ENCODE measurements at regions not wholly inside any gene's neighbourhood (a gene's known extent, or its start where the extent isn't known, plus 50 kb on each side); places are given as distances from the start of the nearest gene placed in this dataset.

DNA sequence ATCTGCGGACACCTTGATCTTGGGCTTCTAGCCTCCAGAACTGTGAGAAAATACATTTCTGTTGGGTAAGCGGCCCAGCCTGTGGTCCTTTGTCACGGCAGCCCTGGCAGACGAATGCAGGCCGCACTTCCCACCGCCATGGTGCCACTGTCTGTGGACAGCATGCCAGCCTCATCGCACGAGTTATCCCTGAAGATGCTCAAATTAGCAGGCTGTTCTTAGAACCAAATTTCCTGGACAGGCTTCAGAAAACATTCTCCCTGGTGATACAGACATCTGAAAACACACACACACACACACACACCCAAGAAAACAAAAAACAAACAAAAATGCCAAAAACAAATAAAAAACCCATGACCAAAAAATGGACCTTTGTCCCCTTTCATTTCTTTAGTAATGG lies 343.5 kb upstream of the GATB start:
- peaks cover 0 to 12% (median 2%) of the 10 kb centered on the region in 4 donors for H3K4me1 ChIP-seq
- H3K9me3 ChIP-seq, result no peaks in the 10 kb centered on the region
- H3K36me3 ChIP-seq, result no peaks in the 10 kb centered on the region
- TF ChIP-seq, protein P1, sequence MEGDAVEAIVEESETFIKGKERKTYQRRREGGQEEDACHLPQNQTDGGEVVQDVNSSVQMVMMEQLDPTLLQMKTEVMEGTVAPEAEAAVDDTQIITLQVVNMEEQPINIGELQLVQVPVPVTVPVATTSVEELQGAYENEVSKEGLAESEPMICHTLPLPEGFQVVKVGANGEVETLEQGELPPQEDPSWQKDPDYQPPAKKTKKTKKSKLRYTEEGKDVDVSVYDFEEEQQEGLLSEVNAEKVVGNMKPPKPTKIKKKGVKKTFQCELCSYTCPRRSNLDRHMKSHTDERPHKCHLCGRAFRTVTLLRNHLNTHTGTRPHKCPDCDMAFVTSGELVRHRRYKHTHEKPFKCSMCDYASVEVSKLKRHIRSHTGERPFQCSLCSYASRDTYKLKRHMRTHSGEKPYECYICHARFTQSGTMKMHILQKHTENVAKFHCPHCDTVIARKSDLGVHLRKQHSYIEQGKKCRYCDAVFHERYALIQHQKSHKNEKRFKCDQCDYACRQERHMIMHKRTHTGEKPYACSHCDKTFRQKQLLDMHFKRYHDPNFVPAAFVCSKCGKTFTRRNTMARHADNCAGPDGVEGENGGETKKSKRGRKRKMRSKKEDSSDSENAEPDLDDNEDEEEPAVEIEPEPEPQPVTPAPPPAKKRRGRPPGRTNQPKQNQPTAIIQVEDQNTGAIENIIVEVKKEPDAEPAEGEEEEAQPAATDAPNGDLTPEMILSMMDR (IDR thresholded peaks at IDR 0.05), result no peak
- no peak overlapping the region for H3K4me3 ChIP-seq
- DNase-seq, result no peak
- H3K27ac ChIP-seq, result no peak overlapping the region
- intact Hi-C loops (cut with DNase I; ENCODE audit: low total_unique reads), result no loop called here
- no peaks in the 10 kb centered on the region for H3K27me3 ChIP-seq

DNA sequence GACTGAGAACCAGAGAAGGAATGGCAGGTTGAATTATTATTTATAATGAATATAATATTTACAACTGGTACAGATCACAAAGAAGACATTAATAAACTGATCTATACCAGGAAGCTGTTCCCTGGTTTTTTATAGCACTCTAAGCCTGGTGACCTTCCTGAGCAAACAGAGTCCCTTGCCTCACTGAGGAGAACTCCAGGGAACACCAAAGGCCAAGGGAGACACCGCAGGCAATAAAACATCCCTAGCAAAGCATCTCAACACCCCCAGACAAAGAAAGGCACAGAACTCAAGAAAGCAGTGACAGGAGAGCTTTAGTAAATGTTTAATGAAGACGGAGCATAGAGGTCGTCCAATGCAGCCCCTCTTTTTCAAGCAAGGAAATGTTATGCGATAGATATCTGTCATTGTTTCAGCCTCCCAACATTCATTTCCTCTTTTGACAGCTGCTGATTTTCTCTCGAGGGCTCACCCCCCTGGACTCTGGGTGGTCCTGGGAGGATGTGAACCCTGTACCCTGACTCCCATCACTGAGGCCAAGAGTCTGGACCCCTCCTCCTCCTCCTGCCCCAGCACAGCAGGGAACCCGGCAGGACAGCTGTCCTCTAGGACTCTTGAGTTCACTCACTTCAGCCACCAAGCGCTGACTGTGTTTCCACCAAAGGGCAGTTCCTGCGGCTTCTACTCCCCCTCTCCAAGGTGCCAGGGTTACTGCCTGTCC lies 342.5 kb upstream of the GATB start:
- no peak for DNase-seq
- Histone ChIP-seq H3K36me3 (no peaks in the 10 kb centered on the region), H3K9me3 (no peaks in the 10 kb centered on the region), H3K27me3 (no peaks in the 10 kb centered on the region), H3K27ac (no peak overlapping the region), H3K4me1 (peaks cover 0 to 12% (median 2%) of the 10 kb centered on the region in 4 donors), H3K4me3 (no peak overlapping the region)
- TF ChIP-seq, protein P1 (IDR thresholded peaks at IDR 0.05), result no peak
- intact Hi-C loops (cut with DNase I; ENCODE audit: low total_unique reads), result no loop called here

DNA sequence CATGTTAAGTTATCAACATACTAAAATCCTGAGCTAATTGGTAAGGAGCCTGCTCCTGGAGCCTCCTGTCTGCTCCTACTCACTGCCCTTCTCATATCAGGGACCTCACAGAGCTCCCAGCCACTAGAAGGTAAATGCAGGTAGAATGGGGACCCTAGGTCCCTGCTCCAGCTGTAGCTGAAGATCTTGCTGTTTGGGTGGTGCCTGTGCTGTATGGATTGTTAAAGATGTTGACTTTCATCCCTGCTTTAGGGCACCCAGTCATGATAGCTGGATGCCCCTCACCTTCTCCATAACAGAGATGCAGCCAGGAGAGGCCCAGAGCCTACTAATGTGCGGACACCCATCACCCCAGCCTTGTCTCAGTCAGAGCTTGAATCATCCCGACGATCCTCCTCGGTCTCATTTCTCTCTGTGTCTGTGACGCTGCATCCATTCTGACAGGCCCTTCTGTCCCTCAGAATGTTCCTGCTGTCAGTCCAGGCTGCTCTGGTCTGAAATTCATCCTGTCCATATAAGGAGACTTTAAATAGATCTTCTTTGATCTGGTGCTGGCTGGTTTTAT lies 341.7 kb upstream of the GATB start:
- TF ChIP-seq, protein P1 (IDR thresholded peaks at IDR 0.05), result no peak
- no peaks in the 10 kb centered on the region for H3K9me3 ChIP-seq
- no peaks in the 10 kb centered on the region for H3K36me3 ChIP-seq
- H3K4me1 ChIP-seq, result peaks cover 0 to 12% (median 2%) of the 10 kb centered on the region in 4 donors
- no peak for DNase-seq
- intact Hi-C loops (cut with DNase I; ENCODE audit: low total_unique reads), result no loop called here
- H3K27me3 ChIP-seq, result no peaks in the 10 kb centered on the region
- H3K4me3 ChIP-seq, result no peak overlapping the region
- no peak overlapping the region for H3K27ac ChIP-seq

- Histone ChIP-seq H3K9me3 (no peaks in the 10 kb centered on the region), H3K4me3 (no peak overlapping the region), H3K27ac (no peak overlapping the region), H3K27me3 (no peaks in the 10 kb centered on the region), H3K4me1 (peaks cover 0 to 11% (median 1%) of the 10 kb centered on the region in 4 donors), H3K36me3 (no peaks in the 10 kb centered on the region)
- no peak for DNase-seq
- intact Hi-C loops (cut with DNase I; ENCODE audit: low total_unique reads), result no loop called here
- TF ChIP-seq, protein P1 (IDR thresholded peaks at IDR 0.05), result no peak
These were observed 341.0 kb upstream of the GATB start for GRCh38 chr4:152101556-152102435.

- no peaks in the 10 kb centered on the region for H3K27me3 ChIP-seq
- no peaks in the 10 kb centered on the region for H3K36me3 ChIP-seq
- H3K4me3 ChIP-seq, result no peak overlapping the region
- DNase-seq, result no peak
- H3K9me3 ChIP-seq, result no peaks in the 10 kb centered on the region
- H3K4me1 ChIP-seq, result no peaks in the 10 kb centered on the region
- intact Hi-C loops (cut with DNase I; ENCODE audit: low total_unique reads), result no loop called here
- no peak overlapping the region for H3K27ac ChIP-seq
- TF ChIP-seq, protein P1 (IDR thresholded peaks at IDR 0.05), result no peak
These were observed 339.8 kb upstream of the GATB start for GRCh38 chr4:152100379-152101201.
